22Rv1 (cell line): ENCODE measurements at regions not wholly inside any gene's neighbourhood (a gene's known extent, or its start where the extent isn't known, plus 50 kb on each side); places are given as distances from the start of the nearest gene placed in this dataset.
A peak's percentile ranks its signal among the peaks of the same experiment; 100 is the strongest.

Experiments
- H3K27ac ChIP-seq: fragments of 450-650 bp; 2 replicates; pipeline ENCODE4 v1.5.1; 2017
- CTCF ChIP-seq: fragments of 450-650 bp; IDR thresholded peaks from 2 replicates; pipeline ENCODE4 v1.5.1; 2017; ENCODE audit warnings: mild to moderate bottlenecking
- ZFX ChIP-seq: fragments of 450-650 bp; IDR thresholded peaks from 2 replicates; pipeline ENCODE4 v1.6.1; 2017; ENCODE audit warnings: antibody characterized with exemption, borderline replicate concordance

DNA sequence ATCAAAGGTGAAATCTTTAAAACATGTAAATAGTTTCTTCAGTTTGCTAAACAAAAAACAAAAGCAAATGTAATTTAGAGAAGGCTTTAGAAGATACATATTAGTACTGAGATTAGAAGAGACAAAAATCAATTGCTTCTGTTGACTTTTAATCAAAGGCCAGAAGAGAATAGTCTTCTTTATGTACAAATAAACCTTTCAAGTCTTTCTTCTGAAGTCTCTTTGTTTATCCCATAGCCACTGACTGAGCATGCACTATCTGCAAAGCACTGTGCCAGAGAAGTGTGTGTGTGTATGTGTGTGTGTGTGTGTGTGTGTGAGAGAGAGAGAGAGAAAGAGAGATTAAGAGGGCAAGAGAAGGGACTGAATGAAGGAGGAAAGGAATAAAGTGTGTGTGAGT, 198.4 kb downstream of the GLUD2 start:
- TF ChIP-seq CTCF (no peak), ZFX (no peak)

DNA sequence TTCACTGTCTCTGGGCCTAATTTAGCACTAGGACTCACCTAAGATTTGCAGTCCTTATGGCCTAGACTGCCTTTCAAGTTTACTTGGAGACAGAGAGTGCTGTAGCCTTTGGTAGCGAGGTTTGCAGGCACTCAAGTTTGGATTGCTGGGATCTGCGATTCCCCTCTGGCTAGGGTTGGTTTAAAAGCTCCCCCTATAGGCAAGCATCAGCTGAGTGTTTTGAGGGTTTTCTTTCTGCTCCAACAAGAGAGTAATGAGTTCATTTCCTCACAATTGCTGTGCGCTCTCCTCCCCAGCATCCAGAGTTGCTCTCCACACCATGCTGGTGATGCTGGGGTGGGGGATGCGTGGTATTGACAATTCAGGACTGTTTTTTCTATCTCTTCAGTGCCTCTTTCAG, 206.9 kb downstream of the GLUD2 start:
- no peak for TF ChIP-seq ZFX
- TF ChIP-seq CTCF = 0 out of 2 replicates have a peak, but pooled peaks have one; percentile 11
- no peak overlapping the region for H3K27ac ChIP-seq

More for the DNA sequence above, 198.4 kb downstream of the GLUD2 start:
- no peak overlapping the region for H3K27ac ChIP-seq

DNA sequence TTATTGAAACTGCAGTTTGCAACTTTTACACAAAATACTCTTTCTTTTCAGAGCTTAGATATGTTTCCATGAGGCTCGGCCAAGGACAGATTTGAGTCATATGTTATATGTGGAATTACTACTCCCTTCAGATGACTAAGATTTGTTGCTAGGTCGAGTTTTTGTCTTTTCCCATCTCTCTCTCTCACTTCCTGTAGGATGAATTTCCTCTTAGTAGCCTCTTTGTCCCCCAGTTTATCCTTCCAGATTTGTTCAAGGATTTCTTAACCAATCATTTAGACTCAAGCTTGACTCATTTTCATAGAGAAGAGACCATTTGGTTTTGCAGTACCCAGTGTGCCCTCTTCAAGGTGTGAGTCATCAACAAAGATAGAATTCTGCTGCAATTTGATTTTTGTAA, 209.2 kb downstream of the GLUD2 start:
- TF ChIP-seq ZFX (no peak), CTCF (no peak)

GRCh38 chrX:121258545-121258944, 211.1 kb downstream of the GLUD2 start:
- TF ChIP-seq CTCF (no peak), ZFX (no peak)
- no peak overlapping the region for H3K27ac ChIP-seq

More for the DNA sequence above, 209.2 kb downstream of the GLUD2 start:
- no peak overlapping the region for H3K27ac ChIP-seq

DNA sequence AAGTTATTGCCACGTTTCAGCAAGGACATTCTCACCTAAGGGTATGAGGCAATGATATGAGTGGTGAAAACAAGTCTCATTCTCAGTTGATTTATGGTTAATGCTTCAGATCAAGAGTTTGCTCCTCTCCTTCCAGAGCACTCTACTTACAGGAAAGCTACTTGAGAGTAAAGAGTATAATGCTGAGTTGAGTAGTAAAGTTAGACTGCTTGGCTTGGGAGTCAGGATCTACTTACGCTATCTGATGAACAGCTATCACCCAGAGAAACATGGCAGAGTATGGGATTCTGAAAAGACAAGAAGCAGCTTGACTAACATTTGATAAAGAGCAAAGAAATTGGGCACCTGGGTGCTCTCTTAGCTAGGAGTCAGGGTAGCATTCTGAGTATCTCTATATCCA, 211.8 kb downstream of the GLUD2 start:
- no peak for TF ChIP-seq ZFX
- TF ChIP-seq CTCF = no peak
- no peak overlapping the region for H3K27ac ChIP-seq

GRCh38 chrX:121260596-121261240, 213.3 kb downstream of the GLUD2 start:
- no peak overlapping the region for H3K27ac ChIP-seq
- TF ChIP-seq CTCF (no peak), ZFX (no peak)

GRCh38 chrX:121283921-121284320, 236.5 kb downstream of the GLUD2 start:
- H3K27ac ChIP-seq = no peak overlapping the region

More at GRCh38 chrX:121283921-121284320, 236.5 kb downstream of the GLUD2 start:
- TF ChIP-seq ZFX = no peak
- TF ChIP-seq CTCF = no peak
